ENCODE measurements at regions not wholly inside any gene's neighbourhood (a gene's known extent, or its start where the extent isn't known, plus 50 kb on each side); places are given as distances from the start of the nearest gene placed in this dataset.
"Not testable (repeated sequence)": the region's sequence is repeated elsewhere in the genome, so short reads cannot be mapped to it uniquely, and the experiment has no call there.

DNA sequence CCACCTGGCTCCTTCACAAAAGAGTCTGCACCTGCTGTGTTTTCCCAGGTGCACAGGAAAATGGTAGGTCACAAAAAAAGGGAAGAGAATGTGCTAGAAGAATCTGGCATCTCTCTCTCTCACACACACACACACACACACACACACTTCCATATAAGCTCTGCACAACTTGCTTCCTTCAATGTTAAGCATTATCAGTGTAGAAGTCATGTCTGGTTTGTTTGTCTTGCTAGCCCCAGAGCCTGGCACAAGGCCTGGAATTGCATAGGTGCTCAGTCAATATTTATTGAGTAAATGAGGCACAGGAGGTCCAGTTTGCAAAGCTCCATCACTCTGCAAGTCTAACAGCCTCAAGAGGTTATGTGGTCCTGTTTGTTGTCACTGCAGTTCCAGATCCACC lies 867.3 kb upstream of the AUTS2 start:
- DNase-seq (ENCODE audit: low spot score), result peak; percentile 14

DNA sequence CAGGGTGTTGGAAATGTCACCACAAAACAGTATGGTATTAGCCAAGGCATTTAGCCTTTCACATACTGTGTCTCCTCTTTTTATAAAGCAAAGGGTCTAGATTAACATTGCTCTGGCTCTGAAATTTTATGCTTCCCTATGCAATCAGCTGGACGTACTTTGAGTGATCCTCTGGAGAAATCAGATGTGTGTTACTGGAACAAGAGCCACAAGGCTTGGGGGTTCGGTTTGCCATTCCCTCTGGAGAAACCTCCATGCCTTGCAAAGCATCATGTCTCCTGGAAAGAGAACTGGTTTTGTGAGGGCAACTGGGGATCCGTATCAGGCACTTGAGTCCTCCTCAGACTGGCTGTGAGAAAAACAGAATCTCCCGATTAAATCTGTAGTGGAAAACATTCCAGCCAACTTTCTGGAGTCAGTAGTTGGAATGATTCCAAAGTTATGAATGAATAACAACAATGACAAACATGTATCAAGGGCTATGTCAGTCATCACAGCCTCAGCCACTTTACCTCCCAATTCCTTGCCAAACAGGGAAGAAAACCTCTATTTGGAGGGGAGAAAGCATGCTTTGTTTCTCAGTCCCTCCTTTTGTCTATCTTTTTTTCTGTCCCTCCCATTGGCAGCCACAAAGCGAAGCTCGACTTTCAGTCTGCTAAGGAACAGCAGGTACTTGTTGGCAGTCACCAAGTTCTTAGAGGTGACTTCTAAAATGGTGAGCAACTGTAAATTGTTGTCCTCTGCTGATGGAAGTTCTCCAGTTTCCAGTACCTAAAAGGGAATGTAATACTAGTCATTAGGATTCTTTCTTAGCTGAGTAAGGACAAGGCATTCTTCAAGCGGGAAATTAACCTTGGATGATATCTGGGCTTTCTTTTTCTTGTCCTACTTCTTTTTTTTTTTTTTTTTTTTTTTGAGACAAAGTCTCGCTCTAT lies 864.8 kb upstream of the AUTS2 start:
- DNase-seq (ENCODE audit: low spot score), result no peak

DNA sequence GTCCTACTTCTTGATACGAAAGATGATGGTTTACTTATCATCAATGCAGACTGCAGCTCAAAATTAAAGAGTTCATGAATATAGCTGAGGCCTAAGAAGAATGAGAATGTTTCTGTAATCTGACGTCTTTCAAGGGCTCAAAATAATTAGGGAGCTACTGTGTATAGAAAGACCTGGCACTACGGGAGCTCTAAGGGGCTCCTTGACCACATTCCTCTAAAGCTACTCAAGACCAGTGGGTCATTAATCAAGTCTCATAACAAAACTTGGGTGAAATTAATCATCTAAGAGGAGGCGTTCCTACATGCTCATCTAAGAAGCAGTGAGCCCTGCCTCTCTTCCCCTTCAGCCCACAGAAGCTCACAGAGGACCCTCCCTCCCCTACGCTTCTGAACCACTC lies 863.8 kb upstream of the AUTS2 start:
- DNase-seq (ENCODE audit: low spot score), result no peak

DNA sequence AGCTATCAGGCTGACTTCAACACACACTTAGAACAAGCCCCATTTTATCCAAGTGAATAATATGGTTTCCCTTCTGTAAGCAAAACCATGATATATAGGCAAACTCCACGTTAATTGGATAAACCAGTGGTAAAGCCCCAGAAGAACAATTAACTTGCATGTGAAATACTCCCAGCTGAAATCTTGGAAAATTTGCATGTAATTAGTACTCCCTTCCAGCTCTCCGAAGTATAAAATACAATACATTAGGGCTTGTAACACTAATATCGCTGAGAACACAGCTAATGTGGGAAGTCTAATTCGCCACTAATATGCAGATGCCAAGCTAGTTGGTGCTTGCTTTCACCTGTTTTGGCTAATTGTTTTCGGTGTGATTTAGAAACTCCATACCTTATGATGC lies 859.0 kb upstream of the AUTS2 start:
- no peak for DNase-seq (ENCODE audit: low spot score)

DNA sequence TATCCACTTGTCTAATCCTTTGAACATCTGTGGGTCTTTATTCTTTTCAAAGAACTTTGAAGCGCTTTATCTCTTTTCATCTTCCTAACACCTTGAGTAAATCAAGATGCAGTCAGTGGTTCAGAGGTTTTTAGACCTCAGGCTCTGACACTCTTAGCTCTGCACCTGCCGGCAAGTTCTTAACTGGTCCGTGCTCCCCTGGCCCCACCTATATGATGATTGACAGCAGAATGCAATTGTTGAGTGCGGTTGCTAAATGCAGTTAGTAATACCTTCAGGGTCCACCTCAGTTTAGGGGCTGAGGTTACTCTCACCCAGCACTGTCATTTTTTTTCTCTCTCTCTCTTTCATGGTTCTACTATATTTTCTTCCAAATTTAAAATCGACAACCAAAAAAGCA lies 854.2 kb upstream of the AUTS2 start:
- DNase-seq (ENCODE audit: low spot score), result no peak

DNA sequence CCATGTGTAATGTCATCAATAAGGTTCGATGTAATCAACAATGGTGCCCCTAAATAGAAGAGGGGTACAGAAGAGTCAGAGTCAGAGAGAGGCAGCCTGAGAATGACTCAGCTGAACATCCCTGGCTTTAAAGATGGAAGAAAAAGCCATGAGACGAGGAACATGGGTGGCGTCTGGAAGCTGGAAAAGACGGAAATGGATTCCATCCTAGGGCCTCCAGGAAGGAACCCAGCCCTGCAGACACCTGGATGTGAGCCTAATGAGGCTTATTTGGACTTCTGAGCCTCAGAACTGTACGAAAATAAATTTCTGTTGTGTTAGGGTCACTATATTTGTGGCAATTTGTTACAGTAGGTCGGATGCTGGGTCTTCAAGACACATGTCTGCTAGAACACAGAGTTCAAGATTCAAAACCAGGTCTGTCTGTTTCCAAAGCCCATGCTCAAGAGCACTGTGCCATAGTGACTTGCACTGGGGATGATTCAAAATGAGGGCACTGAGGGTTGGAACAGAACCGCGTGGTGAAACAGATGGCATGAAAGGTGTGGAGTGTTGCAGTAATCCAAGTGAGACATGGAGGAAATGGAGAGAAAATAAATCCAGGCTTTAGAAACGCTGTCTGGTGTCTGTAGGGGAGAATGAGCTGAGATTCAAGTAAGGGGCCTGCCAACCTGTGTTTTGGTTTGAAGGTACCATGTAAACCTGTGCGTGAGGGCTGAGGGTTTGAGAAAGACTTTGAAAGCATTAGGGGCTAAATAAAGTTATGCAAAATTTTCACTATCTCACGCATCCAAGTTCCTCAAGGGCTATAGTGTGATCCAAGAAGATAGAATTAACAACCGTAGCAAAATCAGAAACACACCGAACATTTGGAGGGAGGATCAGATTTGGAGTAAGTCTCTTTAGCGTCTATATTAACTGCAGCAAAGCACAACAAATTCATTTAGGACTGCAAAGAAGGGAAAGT lies 849.1 kb upstream of the AUTS2 start:
- DNase-seq (ENCODE audit: low spot score), result no peak

DNA sequence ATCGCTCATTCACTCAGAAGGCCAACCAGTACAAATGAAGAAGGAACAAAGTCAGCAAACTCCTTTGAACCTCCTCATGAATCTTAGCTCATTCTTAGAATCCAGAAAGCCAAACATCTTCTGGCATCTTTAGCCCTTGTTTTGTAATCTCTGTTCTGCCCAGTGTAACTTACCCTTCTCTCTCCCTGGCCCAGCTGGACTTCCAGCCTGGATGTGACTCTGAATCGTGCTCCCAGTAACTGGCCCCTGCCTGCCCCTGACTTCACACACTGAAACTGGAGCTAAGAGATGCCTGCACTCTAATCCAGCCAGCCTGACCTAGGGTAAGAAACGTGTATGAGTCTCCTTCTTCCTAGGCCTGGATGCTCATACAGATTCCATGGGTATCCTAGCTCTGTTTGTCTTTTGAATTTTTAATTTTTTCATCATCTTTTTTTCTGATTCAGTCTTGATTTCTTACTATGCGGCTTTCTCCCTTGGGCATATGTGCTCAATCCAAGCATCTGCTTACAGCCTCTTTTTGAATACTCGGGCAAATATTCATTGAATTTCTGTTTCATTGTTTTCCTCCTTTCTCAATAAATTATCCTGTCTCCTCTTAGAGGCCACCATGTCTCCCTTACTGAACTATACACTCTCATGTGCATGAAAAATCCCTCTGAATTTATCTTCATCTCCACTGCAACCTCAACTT lies 845.6 kb upstream of the AUTS2 start:
- DNase-seq (ENCODE audit: low spot score), result no peak

DNA sequence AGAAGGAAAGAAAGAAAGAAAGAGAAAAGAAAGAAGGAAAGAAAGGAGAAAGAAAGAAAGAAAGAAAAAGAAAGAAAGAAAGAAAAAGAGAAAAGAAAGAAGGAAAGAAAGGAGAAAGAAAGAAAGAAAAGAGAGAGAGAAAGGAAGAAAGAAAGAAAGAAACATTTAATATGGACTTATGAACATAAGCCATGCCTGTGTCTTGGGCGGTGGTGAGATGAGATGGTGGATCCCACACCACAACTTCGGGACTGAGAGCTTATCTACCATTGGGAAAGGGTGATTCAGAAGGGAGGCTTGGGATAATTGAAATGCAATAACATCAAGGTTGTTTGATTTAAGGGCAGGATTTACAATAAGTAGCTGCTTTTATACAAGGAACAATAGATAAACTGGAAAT lies 843.9 kb upstream of the AUTS2 start:
- DNase-seq (ENCODE audit: low spot score), result no peak

DNA sequence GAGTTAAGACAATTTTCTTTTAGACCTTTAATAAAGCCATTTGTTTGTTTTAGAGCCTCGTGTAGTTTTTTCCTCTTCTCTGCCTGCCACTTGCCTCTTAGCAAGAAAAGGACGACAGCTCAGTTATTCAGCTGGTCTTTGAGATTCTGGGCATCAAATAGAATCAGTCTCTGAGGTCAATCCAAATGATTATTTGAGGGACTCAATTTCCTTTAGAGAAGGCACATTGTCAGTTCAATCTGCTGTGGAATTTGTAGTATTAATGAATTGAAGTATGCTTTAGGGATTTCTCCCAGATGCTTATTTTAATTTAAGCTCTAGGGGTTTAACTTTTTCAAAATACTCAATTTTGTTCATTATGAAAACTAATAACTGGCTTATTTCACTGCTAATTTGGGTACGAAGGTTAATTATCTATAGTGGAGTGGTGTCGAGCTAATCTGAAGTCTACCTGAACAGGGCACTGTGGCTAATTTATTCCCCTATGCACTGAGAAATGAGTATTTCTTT lies 841.2 kb upstream of the AUTS2 start:
- DNase-seq (ENCODE audit: low spot score), result no peak

DNA sequence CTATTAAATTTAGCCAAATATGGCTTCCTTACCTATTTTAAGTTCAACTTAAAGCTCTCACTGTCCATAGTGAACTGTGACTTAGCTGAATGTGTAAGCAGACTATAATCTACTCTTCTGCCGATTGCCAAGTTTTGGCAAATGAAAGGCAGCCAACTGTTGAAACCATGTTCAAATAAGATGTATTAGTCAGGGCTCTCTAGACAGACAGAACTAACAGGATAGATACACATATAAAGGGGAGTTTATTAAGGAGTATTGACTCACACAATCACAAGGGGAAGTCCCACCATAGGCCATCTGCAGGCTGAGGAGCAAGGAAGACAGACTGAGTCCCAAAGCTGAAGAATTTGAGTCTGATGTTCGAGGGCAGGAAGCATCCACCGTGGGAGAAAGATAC lies 837.7 kb upstream of the AUTS2 start:
- no peak for DNase-seq (ENCODE audit: low spot score)

DNA sequence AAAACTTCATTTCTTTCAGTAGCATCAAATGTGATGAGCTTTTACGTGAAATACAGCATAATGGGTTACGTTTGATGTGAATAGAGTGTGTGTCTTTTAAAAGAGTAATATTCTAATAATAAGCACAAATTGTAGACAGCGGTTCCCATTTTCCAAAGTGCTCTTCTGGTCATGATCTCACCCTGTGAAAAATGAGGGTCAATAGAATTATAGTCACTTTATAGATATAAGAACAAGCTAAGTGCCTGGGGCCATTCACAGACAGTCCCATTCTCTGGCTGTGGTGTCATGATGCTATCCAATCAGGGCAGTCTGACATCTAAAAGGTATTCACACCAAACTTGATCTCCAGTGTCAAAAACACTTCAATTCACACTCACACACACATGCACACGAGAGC lies 830.8 kb upstream of the AUTS2 start:
- no peak for DNase-seq (ENCODE audit: low spot score)

DNA sequence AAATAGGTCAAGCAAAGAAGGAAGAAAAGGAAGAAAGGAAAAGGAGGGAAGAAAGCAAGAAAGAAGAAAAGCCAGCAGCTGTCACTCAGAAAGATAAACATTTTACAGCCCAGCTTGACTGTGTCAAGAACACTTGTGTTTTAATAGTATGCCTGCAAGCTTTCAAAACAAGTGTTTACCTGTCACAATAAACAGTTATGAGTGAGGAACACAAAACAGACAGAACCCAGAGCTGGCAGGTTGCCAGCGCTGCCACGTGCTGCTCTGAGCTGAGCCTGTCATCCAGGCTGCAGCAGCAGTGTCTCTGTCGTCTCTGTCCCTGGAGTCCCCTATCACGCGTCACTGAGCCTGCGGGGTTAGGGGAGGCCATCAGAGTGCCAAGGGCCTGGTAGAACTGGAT lies 827.6 kb upstream of the AUTS2 start:
- no peak for DNase-seq (ENCODE audit: low spot score)

DNA sequence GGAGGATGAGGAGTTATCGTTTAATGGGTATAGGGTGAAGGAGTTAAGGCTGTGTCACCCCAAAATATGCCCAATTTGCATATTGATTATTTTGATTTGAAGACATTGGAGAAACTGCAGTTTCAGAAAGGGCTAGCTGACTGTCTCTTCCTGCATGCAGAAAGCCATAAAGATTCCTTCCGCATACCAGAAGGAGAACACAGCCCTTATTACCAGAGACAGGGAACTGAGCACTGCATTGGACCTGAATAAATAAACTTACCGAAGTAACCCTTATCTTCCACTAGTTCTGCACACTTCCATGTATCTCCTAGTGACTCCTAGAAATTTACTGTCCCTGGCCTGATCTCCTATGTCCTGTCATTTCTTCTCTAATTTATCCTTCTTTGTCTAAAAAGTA lies 821.9 kb upstream of the AUTS2 start:
- no peak for DNase-seq (ENCODE audit: low spot score)

DNA sequence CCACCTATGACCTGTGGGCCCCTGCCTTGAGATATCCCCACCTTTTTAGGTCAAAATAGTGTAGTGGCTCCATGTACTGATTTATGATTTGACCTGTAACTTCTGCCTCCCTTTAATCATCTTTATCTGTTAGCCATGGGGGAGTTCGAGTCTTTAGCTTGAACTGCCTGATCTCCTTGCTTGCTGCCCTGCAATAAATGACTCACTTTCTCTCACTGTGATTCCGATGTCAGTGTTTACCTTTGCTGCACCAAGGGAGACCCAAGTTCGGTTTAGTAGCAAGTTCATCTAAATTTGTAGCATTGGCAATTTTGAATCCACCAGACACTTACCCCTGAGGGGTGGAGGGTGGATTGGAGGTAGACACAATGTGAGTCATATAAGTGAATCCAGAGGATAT lies 814.6 kb upstream of the AUTS2 start:
- no peak for DNase-seq (ENCODE audit: low spot score)

DNA sequence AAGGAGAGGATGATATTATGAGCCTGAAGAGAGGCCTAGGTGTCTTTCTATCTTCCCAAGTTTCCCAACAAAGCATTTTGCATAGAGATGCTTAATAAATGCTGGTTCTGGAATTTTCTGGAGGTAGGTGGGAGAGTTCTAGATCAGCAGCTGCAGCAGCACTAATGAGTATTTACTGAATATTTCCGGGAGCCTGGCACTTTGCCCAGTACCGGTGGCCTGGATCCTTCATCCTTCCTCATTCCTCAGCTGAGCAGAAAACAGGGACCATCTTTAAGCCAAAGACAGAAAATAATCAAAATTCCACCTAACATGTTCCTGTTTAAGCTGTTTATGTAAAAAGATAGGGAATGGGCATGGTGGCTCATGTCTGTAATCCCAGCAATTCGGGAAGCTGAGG lies 813.2 kb upstream of the AUTS2 start:
- DNase-seq (ENCODE audit: low spot score), result peak; percentile 18

DNA sequence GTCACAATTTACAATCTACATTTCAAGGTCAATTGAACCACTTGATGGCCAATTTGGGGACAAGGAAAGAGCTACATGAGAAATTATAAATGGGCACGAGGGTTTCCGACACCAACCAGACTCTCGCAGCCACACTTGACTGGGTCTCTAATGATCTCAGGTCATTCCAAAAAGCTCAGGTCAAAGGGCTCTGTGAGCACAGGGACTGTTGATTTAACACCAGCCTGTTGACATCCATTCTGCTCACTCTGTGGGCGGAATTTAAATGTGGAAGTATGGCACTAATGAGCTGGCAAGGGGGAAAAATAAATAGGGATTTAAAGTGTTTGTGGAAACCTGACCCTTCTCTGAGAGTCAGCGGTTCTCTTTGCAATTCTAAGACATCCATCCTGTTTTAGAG lies 810.7 kb upstream of the AUTS2 start:
- DNase-seq (ENCODE audit: low spot score), result no peak

DNA sequence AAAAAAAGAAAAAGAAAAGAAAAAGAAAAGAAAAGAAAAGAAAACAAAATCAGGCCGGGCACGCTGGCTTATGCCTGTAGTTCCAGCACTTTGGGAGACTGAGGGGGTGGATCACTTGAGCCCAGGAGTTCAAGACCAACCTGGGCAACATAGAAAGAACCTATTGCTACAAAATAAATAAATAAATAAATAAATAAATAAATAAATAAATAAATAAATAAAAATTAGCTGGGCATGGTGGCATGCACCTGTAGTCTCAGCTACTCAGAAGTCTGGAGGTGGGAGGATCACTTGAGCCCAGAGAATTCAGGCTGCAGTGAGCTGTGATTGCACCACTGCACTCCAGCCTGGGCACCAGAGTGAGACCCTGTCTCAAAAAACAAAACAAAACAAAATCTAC lies 809.7 kb upstream of the AUTS2 start:
- DNase-seq (ENCODE audit: low spot score), result not testable (repeated sequence)

DNA sequence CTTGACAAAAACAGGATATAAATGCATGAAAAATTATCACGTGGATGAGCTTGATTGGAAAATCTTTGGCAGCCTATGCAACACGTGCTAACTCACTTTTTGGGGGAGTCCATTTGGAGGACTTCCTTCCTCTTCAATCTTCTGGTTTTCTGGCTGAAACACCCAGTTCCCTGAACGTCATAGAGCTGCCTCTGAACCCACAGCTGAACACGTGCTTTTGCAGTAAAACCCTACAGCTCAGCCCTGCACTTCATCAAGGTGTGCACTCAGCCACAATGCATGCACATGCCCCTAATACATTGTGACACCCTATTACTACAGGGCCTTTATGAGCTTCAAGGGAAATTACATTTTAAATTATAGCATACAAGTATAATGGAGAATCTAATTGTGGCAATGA lies 808.7 kb upstream of the AUTS2 start:
- no peak for DNase-seq (ENCODE audit: low spot score)

DNA sequence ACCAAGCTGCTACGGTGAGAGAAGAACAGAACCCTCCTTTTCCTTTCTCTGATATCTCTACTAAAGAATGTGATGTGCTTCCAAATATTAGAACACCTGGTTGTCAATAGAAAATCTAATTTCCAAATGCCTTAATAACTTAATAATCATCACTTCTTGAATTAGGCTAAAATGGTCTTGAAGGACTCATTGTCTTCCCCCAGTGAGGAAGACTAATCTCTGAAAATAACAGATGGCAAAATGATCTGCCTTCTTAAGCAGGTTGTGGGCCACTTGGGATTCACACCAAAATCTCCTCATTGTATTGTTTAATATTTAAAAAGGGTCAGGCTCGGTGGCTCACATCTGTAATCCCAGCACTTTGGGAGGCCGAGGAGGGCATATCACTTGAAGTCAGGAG lies 805.9 kb upstream of the AUTS2 start:
- DNase-seq (ENCODE audit: low spot score), result no peak

DNA sequence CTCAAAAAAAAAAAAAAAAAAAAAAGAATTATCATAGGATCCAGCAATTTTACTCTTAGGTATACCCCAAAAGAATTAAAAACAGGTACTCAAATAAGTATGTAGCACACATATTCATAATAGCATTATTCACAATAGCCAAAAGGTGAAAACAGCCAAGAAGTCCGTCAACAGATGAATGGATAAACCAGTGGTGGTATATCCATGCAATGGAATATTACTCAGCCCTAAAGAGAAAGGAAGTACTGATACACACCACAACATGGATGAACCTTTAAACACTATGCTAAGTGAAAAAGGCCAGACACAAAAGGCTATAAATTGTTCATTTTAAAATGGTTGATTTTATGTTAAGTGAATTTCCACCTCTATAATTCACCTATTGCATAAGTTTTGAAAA lies 804.8 kb upstream of the AUTS2 start:
- DNase-seq (ENCODE audit: low spot score), result no peak

DNA sequence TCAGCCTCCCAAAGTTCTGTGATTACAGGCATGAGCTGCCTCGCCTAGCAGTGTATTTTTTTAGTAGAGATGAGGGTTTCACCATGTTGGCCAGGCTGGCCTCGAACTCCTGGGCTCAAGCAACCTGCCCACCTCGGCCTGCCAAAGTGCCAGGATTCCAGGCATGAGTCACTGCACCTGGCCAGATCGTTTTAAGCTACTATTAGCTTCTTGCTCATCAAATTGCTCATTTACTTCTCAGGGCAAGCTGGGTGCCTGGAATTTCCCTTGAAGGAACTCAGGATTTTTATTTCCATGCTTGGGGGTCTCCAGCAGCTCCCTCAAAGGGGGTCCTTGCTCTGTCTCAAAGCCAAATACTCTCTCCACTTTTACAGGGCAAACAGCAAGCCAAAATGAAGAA lies 798.0 kb upstream of the AUTS2 start:
- no peak for DNase-seq (ENCODE audit: low spot score)

DNA sequence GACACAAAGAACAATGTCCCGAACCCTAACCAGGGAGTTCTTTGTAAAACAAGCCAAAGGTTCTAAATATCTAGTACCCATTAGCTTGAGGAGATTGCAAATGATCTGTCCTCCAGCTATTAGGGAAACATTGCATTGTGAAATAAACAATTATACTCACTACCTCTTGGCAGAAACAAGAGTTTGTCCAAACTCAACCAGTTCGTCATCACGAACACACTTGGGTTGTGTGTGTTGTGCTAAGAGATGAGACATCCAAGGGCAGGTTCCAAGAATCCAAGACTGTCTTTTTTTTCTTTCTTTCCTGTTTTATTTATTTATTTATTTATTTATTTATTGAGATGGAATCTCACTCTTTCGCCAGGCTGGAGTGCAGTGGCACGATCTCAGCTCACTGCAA lies 793.1 kb upstream of the AUTS2 start:
- no peak for DNase-seq (ENCODE audit: low spot score)
